ENCODE measurements at regions not wholly inside any gene's neighbourhood (a gene's known extent, or its start where the extent isn't known, plus 50 kb on each side); places are given as distances from the start of the nearest gene placed in this dataset.

DNA sequence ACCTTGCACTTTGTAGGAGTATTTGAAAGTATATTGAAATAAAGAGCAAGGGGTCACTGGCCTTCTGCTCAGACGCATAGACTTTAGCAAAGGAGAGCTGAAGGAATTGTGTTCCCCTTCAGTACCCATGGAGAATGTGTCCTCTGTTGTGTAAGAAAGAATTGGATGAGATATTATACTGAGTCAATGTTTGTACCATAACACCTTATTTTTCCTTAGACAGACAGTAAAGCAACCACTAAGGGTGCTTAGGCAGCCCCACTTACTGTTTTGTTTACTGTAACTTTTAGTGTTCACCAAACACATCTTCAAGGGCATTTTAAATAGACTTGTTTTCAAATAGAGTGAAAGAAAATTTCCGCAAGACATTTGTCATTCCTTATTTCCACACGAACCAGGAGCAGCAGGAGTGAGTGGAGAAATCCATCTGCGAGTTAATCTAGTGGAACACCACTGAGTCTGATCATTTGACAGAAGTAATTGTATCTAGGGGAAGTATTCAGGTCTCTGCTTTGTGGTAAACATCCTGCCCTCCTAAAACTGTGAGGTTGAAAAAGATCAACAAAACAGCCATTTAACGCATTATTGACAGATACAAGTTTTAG lies 89.5 kb downstream of the SLIT2 start:
- TF ChIP-seq, protein P1, sequence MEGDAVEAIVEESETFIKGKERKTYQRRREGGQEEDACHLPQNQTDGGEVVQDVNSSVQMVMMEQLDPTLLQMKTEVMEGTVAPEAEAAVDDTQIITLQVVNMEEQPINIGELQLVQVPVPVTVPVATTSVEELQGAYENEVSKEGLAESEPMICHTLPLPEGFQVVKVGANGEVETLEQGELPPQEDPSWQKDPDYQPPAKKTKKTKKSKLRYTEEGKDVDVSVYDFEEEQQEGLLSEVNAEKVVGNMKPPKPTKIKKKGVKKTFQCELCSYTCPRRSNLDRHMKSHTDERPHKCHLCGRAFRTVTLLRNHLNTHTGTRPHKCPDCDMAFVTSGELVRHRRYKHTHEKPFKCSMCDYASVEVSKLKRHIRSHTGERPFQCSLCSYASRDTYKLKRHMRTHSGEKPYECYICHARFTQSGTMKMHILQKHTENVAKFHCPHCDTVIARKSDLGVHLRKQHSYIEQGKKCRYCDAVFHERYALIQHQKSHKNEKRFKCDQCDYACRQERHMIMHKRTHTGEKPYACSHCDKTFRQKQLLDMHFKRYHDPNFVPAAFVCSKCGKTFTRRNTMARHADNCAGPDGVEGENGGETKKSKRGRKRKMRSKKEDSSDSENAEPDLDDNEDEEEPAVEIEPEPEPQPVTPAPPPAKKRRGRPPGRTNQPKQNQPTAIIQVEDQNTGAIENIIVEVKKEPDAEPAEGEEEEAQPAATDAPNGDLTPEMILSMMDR (conservative IDR thresholded peaks at IDR 0.05; ENCODE audit: low read length): no peak
- no peak for TF ChIP-seq EZH2phosphoT487 (IDR thresholded peaks at IDR 0.05; ENCODE audit: borderline replicate concordance, low read depth, low read length)

Data from OCI-LY7 (cell line).